Skin epidermis (tissue), 12 donors: ENCODE measurements at regions not wholly inside any gene's neighbourhood (a gene's known extent, or its start where the extent isn't known, plus 50 kb on each side); places are given as distances from the start of the nearest gene placed in this dataset.
"Not testable (repeated sequence)": the region's sequence is repeated elsewhere in the genome, so short reads cannot be mapped to it uniquely, and the experiment has no call there.

ENCODE experiments used
- H3K27ac ChIP-seq, 21 experiments: fragments of 200-600 bp; sonication (generic) in 11 of 21; one replicate each; pipeline ENCODE4 v1.5.0; 2020; ENCODE audit warnings: mild to moderate bottlenecking in 3 of 21, inconsistent platforms in 2 of 21, moderate library complexity in 2 of 21
- H3K4me3 ChIP-seq, 7 experiments: fragments of 200-600 bp; sonication (generic) in 2 of 7; one replicate each; pipeline ENCODE4 v1.5.0; 2020; ENCODE audit warnings: inconsistent platforms in 2 of 7, mild to moderate bottlenecking in 2 of 7, moderate library complexity in 1 of 7

DNA sequence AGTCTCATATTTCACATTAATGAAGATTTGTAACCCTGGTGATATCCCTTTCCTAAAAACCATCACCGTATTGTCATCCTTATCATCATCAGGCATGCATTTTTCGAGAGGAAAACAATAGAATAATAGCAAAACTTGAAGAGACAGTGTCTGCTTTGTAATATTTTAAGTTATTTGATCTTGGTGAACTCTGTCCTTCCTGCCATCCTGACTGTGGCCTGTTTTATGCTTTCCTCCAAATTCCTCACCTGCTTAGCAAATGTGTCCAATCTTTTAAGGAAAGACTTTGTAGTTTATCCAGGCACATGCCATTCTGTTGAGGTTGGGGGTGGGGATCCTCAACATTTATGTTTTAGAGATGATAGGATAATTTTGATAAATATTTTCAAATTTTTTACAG, 306.1 kb upstream of the COL8A1 start:
- Histone ChIP-seq H3K4me3 (no peak overlapping the region), H3K27ac (no peak overlapping the region)

- H3K4me3 ChIP-seq: no peak overlapping the region
- H3K27ac ChIP-seq: no peak overlapping the region
Observed at GRCh38 chr3:99330924-99331532, 307.4 kb upstream of the COL8A1 start.

- Histone ChIP-seq H3K27ac (no peak overlapping the region), H3K4me3 (no peak overlapping the region)
Observed at GRCh38 chr3:99330281-99330680, 308.1 kb upstream of the COL8A1 start.

- no peak overlapping the region for H3K27ac ChIP-seq
- H3K4me3 ChIP-seq: no peak overlapping the region
Observed at GRCh38 chr3:99325402-99325801, 313.0 kb upstream of the COL8A1 start.

GRCh38 chr3:99324636-99325203, 313.7 kb upstream of the COL8A1 start:
- H3K27ac ChIP-seq: no peak overlapping the region

DNA sequence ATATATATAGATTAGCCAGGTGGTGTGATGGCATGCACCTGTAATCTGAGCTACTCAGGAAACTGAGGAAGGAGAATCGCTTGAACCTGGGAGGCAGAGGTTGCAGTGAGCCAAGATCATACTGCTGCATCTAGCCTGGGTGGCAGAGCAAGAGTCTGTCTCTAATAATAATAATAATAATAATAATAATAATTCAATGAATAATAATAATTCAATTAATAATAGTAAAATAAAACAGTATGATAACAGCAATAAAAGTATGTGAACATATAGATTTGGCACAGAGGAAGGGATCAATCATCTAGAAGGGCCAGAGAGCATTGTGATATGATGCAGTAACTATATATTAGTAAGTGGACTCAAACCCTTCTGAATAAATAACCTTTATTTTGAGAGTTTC, 314.5 kb upstream of the COL8A1 start:
- Histone ChIP-seq H3K4me3 (no peak overlapping the region), H3K27ac (no peak overlapping the region)

More at GRCh38 chr3:99324636-99325203, 313.7 kb upstream of the COL8A1 start:
- no peak overlapping the region for H3K4me3 ChIP-seq

DNA sequence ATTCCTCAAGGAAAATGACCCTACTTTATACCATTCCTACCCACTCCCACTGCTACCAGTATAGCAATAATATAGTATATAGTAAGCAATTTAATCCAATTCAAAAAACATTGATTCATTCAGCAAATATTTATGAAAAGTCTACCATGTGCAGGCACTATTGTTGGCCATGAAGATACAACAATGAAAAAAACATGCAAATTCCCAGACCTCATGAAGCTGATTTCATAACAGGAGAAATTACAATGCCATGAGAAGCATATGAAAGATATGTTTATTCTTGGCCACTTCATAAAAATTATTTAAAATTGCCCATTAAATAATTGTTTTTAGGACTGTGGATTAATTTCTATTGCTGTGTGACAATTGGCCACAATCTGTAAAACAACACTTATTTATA, 315.8 kb upstream of the COL8A1 start:
- Histone ChIP-seq H3K4me3 (no peak overlapping the region), H3K27ac (no peak overlapping the region)

DNA sequence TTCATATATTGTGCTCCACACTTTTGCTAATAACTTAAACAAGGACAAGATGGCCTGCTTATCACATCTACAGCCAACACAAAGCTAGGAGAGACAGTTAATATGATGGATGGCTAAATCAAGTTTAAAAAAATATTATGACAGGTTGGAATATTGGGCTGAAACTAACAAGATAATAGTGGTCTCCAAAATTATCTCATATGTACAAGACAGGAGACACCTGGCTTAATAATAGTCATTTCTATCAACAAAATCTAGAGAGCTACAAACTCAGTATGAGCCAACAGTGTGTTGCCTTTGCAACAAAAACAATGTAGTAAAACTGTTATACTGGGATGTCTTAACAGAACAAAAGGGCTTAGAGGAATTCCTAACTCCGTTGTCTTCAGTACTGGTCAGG, 317.1 kb upstream of the COL8A1 start:
- H3K4me3 ChIP-seq: no peak overlapping the region
- H3K27ac ChIP-seq: no peak overlapping the region

- Histone ChIP-seq H3K27ac (peak overlapping the region in 1 of 21 experiments; percentile 55), H3K4me3 (no peak overlapping the region)
Observed at GRCh38 chr3:99319961-99320360, 318.4 kb upstream of the COL8A1 start.

DNA sequence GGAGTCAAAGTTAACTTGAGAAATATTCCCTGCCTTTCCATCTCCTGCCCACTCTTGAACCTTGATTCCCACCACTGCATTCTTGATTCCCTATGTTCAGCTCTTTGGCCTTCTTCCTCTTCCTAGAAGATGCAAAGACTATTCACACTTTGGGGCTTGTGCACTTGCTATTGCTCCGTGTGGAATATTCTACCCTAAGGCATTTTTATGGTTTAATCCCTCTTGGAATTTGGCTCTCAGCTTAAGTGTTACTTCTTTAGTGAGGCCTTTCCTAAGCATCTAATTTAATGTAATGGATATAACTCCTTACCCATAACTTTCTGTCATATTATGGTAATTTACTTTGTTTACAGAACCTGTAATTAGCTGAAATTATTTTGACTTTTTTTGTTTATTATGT, 318.9 kb upstream of the COL8A1 start:
- Histone ChIP-seq H3K27ac (peak overlapping the region in 1 of 21 experiments; percentile 55), H3K4me3 (no peak overlapping the region)

- no peak overlapping the region for H3K27ac ChIP-seq
Observed at GRCh38 chr3:99317201-99317600, 321.2 kb upstream of the COL8A1 start.

DNA sequence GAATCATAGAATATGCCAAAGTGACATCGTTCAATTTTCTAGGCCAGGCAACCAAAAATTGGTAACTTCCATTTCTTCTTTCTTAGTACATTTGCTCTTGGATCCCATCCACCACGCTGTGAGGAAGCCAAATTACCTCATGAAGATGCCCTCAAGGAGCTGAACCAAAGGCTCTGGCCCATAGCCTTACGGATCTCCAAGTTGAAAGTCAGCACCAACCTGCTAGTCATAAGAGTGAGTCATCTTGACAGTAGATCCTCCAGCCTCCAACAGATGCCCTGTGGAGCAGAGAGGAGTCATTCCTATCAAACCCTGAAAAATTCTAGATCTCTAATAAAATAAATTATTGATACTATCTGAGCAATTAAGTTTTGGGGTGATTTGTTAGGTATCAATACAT, 322.5 kb upstream of the COL8A1 start:
- no peak overlapping the region for H3K4me3 ChIP-seq
- no peak overlapping the region for H3K27ac ChIP-seq

More at GRCh38 chr3:99317201-99317600, 321.2 kb upstream of the COL8A1 start:
- no peak overlapping the region for H3K4me3 ChIP-seq

DNA sequence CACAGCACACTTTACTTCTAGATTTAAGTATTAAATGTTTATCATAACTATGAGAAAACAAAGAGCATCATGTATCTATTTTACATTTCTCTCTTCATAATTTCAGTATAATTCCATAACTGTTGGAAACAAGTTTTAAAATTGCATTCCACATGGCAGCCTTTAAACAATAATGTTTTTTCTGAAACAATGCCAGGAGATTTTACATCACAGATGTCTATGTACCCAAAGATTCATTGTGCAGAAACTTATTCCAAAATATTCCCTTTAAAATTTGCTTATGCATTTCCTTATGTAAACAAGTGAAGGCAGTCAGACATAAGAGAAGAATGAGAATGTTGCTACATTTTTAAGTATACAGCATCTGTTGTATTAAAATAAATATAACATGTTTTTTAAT, 324.9 kb upstream of the COL8A1 start:
- H3K4me3 ChIP-seq: no peak overlapping the region
- no peak overlapping the region for H3K27ac ChIP-seq

DNA sequence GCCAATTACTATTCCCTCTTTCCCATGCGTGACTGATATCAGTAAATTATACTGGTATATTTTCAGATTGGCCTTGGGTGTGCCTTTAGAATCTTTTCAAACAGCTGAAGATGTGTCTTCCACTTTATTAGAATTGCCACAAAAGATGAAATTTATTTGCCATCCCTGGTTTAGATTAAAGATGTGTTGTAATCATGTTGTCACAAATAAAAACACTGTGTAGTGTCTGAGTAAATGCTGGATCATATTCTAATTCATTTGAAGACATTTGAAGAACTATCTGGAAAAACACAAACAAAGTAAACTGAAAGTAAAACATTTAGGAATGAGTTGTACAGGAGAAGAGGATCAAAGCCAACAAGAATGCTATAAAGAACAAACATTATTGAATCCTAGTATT, 339.7 kb upstream of the COL8A1 start:
- no peak overlapping the region for H3K27ac ChIP-seq
- H3K4me3 ChIP-seq: no peak overlapping the region

DNA sequence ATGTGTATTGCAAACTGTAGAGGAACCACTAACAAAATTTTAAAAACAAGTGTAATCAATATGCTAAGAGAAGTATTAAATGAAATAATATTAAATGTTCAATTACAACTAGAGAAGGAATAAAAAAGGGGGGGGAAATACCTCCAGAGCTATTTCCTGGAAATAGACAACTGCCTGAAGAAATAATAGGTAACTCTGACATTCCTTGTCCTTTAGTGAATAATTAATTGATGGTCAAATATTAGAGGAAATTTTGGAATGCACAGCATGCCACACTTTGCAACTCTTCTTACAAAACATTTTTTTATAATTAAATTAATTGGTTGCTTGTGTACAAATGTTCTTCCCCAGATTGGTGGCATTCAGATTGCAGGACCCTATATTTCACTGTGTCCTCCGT, 342.6 kb upstream of the COL8A1 start:
- Histone ChIP-seq H3K4me3 (no peak overlapping the region), H3K27ac (no peak overlapping the region)

DNA sequence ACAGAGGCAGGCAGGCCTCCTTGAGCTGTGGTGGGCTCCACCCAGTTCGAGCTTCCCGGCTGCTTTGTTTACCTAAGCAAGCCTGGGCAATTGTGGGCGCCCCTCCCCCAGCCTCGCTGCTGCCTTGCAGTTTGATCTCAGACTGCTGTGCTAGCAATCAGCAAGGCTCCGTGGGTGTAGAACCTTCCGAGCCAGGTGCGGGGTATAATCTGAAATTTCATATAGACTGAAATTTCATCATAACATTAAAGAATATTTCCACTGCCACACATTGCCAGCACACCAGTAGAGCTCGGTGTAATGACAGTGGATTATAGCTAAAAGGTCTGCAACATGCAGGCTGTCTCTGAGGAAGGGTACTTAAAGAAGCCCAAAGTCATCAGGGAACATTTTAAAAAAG, 344.3 kb upstream of the COL8A1 start:
- H3K4me3 ChIP-seq: not testable (repeated sequence)

DNA sequence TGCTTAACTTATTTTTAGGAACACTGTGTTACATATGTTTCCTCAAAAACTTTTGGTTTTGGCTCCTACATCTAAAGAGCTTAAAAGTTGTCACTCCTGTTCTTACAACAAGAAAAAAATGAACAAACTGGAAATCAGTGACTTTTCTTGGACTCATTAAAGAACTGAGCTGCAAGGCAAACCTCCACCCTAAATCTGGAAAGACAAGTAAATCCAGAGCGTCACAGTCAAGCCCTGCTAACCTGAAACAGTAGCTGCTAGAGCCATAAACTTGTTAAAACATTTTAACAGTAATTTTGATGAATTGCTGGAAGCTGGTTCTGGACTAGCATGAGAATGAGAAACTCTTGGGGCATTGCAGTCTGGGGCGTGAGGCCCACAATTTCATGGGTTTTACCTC, 350.5 kb upstream of the COL8A1 start:
- H3K4me3 ChIP-seq: no peak overlapping the region
- no peak overlapping the region for H3K27ac ChIP-seq

More for the DNA sequence above, 344.3 kb upstream of the COL8A1 start:
- H3K27ac ChIP-seq: not testable (repeated sequence)

DNA sequence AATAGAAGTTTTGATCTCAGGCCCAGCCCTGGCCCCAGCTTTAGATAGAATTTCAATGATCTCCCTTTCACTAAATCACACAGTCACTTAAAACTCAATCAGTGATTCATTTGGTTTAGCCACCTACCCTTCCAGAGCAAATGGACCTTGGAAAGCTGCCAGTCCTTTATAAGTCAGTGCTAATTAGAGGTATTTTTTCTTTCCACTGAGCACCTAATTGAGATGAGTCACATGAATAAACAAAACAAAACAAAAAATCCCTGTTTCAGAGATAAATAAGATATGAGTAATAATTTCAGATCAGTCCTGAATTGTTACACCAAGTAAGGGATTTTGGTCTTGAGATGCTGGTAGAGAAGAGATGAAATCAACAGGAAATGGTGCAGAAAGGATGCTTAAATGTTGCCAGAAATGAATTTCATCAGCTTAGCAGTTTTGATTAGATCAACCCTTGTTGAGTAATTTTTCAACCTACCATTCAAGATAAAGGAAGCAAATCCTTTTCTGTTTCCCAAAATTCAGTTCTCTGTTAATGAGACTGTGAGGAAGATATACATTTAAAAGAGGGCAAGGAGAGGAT, 352.0 kb upstream of the COL8A1 start:
- Histone ChIP-seq H3K4me3 (no peak overlapping the region), H3K27ac (no peak overlapping the region)

DNA sequence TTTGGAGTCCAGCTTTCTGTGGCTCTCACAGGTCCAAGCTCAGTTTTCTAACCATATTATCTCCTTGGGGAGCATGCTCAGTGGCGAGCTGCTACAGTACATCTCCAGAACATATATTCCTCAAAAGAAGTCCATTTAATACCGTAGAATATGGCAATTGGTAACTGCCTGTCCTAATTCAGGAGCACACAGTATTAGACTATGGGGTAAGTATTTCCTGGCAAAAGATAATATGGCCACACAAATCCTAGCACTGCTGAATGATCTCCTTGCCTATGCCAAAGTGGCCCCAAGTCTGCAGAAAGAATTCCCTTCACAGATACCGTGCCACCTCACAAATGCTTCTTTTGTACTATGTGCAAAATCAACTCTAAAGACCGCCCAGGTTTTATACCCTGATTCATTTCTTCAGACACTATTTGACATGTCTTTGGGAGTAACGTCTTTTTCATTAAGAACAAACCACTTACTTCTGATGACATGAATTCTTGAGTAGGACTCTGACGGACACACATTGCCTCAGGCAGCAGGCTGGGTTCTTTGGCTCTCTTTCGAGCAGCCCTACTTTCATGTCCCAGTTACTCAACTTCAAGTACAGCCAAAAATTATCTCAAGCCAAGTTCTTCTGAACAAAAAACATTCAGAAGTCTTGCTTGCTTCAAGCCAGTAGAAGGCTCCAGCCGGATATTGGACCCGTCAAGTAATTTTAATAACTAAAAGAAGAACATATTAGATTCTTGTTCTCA, 368.3 kb upstream of the DCBLD2 start:
- H3K27ac ChIP-seq: no peak overlapping the region

DNA sequence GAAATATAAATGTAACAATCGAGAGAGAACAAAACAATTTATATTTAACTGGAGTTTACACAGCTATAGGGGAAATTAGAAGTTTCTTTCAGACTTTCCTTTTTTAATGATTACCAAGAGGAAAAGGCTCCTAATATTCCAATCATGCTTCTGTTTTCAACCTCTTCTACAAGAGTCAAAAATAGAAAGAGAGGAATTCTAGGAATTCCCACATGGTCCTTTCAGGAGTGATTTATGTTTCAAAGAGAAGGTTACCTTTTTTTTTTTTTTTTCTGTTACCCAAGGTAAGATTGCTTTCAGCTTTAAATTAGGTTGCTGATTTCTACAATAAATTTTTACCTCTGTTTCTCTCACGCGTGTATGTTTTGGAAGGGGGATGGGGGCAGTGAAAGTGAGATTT, 355.3 kb upstream of the DCBLD2 start:
- H3K4me3 ChIP-seq: no peak overlapping the region
- no peak overlapping the region for H3K27ac ChIP-seq

More for the DNA sequence above, 368.3 kb upstream of the DCBLD2 start:
- H3K4me3 ChIP-seq: no peak overlapping the region

- Histone ChIP-seq H3K4me3 (no peak overlapping the region), H3K27ac (no peak overlapping the region)
Observed at GRCh38 chr3:99253963-99254355, 352.5 kb upstream of the DCBLD2 start.
